CD4-positive, alpha-beta T cell treated with Interferon alpha-2 for 1 hour (primary cell): ENCODE measurements at regions not wholly inside any gene's neighbourhood (a gene's known extent, or its start where the extent isn't known, plus 50 kb on each side); places are given as distances from the start of the nearest gene placed in this dataset.

Source experiments
- DNase-seq, 2 donors: peaks; one replicate each; pipeline ENCODE4 v3.0.0-alpha.2; 2020 to 2022

DNA sequence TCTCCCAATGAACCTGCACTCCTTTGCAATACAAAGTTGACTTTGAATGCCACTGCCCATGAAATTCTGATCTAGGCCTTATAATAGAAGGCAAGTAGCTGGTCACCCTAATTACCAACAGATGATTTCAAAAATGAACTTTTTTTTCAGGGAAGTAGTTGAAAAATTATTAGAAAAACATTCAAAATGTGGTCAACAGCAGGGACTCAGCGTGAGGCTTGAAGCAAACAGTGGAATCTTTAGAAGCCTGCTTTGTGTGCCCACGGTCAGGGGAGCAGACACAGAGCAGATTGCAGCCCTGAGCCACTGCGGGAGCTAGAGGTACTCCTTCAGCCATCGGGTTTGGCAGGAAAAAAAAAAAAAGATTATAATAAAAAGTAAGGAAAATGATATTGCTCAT is 87.1 kb upstream of the HEY2 start:
- DNase-seq: no peak

DNA sequence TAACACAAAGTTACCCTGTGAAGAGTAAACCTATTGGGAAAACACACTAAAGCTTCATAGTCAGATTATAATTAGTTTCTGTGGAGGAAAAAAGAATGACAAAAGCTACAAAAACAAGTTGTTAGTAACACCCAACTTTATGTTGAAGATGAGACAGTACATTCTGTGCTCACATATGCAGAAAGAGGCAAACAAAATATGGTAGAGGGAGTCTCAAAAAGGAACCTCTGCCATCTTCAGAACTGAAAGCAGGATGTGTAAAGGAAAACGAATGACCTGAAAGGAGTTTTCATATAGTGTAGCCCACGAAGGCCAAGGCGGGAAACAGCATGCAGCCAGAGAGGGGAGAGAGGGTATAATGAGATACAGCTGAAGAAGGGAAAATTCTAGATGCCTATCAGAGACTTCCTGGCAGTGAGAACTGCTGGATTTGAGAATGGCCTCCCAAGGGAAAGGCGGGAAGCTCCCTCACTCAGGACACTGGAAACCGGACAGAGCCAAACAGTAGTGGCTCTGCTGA is 84.1 kb upstream of the HEY2 start:
- no peak for DNase-seq

DNA sequence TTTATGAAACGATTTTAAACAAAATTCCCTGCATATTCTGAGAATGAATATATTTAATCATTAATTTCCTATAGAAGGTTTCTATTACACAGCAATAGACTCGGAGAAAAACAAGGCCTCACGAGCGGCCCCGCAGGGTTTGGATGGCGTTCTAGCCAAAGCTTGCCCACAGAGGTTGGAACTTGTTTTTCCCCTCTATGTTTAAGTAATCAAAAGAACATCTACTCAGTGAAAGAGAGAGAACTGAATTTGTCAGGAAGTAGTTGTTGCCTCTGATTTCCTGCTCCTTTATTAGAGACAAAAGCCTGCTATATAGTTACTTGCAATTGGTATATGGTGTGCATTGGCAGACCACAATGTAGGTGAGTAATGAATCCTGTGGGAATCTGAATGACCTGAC is 82.1 kb upstream of the HEY2 start:
- no peak for DNase-seq

DNA sequence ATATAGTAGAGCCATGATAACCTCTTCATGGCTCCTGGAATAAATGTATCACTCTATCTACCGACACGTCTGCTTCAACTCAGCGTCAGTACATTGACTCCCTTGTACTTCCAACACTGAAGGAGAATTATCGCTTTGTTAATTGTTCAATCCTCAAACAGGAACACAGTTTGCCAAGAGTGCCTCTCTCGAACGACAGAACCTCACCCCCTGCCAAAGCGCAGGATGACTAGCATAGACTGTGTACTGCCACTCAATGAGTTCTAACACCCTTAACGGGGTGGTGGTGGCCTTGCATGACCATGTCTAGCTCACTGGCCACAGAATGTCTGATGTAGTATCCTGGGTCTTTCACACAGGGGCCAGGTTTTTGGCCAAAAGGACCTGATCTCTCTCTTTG is 81.4 kb upstream of the HEY2 start:
- no peak for DNase-seq

DNA sequence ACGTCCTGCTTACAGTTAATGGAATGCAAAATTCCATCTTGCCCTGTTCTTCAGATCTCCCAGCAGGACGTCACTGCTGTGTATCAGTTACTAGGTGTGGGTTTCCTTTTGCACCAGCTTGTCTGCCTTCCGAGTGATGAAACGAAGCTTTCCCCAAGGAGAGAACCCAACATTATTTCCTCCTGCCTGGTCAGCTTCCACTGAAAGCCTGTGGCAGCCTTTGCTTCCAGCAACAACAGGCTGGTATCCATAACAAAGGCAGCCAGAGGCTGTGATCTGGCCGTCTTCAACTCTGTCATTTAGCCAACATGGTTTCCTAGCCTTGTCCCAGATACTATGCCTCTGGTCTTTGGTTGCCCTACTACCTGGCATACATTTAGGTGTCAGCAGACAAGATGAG is 78.9 kb upstream of the HEY2 start:
- no peak for DNase-seq

DNA sequence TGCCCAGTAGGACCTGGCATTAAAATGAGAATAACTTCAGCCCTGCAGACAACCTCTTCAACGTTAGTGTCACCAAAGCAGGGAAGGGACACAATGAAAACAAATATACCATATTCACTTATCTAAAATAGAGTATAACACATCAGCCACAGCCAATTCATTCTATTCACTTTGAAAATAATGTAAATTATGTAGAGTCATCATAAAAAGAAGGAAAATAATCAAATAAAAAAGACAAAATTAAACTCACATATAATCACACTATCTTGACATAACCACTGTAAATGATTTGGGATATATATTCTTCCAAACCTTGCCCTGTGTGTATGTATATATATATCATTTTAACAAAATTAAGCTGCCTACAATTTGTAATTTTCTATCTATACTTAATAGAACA is 78.1 kb upstream of the HEY2 start:
- no peak for DNase-seq

DNA sequence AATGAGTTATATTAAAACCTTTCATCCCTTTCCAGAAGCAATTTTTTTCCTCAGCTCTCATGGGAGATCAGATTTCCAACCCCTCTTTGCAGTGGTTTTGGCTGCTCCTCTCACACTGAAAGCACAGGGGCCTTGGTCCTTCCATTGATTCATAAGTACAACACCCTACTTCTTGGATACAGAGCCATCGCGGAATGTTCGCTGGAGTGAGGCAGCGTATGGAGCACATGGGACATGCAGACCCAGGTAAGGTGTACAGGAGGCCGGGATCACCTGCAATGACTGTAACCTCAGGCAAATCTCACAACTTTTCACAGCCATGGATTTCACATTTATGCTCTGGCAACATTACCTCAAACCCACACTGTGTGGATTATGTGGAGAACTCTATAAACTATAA is 75.2 kb upstream of the HEY2 start:
- no peak for DNase-seq

DNA sequence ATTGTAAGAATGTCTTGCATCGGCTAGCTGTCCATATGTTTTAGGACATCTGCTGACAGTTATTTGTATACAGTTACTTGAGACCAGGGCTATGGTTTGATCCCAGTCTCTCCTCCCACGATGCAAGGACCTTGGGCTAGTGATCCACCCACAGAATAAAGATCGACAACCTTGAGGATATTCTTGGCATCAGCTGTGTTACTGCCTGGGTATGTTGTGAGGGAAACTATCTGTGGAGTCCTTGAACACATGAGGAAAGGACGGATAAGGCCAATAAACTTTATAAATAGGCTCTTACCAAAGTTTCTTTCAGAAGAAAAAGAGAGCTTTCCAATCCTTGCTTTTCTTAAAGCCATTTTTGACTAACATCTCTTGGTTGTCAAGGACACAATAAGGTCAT is 70.8 kb upstream of the HEY2 start:
- no peak for DNase-seq

DNA sequence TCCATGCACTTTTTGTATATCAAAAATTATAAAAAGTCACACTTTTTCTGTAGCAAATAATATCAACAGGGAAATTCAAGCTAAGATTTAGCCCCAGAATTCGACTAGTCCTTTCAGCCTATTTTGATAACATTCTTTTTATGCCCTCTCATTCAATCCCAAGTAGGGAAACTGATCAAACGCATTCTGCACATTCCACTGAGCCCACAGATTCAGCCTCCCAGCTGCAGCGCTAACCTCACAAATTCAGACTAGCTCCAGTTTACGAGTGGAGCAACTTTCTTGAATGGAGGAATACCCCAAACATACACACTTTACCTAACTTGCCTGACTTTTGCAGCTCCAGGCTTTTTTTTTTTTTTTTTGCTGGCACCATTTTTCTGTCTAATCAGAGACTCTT is 70.3 kb upstream of the HEY2 start:
- DNase-seq: no peak

DNA sequence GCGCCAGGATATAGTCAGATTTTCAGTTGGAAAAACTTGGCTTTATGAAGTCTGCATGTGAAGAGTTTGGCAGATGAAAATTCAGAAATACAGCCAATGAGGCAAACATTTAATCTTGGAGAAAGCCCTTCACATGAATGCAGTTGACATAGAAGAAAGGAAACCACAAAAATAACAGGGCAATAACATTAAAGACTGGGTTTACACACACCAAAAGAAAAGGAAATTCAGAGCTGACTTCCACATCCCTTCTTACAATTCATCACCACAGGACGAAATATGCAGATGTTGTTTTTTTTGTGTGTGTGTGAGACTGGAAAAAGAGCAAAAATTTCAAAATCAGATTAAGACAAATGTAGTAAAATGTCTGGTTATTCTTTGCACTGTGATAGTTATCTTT is 69.8 kb upstream of the HEY2 start:
- no peak for DNase-seq

DNA sequence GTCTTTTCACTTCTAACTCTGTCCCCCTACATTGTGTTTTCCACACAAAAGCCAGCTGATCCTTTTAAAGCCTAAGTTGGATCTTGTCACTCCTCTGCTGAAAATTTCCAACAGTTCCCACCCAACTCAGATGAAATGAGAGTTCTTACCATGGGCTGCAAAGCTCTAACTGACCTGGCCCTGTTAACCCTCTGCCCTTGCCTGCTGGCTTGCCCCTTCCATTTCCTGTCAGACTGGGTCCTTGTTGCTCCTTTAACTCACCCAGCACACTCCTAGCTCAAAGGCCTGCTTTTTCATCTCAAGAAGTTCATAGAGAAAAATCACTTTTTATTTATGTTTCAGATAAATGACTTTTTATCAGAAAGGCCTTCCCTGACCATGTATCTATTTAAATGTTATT is 66.5 kb upstream of the HEY2 start:
- DNase-seq: no peak

DNA sequence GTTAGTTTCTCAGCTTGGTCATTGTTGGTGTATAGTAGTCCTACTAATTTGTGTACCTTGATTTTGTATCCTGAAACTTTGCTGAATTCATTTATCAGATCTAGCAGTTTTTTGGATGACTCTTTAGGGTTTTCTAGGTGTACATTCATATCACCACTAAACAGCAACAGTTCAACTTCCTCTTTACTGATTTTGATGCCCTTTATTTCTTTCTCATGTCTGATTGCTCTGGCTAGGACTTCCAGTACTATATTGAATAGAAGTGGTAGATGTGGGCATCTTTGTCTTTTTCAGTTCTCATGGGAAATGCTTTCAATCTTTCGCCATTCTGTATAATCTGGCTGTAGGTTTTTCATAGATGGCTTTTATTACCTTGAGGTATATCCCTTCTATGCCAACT is 61.3 kb upstream of the HEY2 start:
- DNase-seq: no peak

DNA sequence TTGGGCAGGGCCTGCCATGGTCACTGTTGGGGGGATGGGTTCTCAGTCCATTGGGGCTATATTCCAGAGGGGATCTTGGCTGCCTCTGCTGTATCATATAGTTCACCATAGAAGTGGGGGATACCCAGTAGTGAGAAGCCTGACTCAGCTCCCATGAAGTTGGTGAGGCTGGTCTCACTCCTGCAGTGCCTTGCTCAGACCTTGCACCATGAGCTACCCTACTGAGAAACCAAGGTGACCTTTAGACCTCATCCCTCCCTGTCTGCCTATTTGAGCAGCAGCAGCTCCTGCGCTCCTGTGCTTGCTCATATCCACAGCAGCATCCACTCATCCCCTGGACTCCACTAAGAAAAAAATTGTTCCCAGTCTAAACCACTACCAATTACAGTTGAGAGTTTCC is 56.0 kb upstream of the HEY2 start:
- no peak for DNase-seq

DNA sequence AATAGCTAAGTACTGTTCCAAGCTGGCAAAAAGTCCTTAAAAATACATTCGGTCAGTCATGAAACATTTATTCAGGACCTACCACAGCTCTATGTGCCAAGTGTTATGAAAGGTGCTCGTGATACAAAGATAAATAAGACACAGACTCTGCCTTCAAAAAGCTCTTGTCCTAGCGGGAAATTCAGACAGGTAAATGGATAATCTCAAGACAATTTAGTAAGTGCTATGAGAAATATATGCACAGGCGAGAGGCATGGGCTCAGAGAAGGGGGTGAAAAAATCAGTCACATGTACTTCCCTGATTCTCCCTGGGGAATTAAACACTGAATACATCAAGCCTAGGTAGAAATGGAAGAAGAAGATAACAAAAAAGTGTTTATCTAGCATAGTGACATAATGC is 49.8 kb upstream of the HEY2 start:
- no peak for DNase-seq
